Suppressor macrophage treated with lipopolysaccharide for 4 hours (primary cell): ENCODE measurements at regions not wholly inside any gene's neighbourhood (a gene's known extent, or its start where the extent isn't known, plus 50 kb on each side); places are given as distances from the start of the nearest gene placed in this dataset.

Experiments
- DNase-seq: peaks from one replicate; pipeline ENCODE4 v3.0.0-alpha.2; 2020

DNA sequence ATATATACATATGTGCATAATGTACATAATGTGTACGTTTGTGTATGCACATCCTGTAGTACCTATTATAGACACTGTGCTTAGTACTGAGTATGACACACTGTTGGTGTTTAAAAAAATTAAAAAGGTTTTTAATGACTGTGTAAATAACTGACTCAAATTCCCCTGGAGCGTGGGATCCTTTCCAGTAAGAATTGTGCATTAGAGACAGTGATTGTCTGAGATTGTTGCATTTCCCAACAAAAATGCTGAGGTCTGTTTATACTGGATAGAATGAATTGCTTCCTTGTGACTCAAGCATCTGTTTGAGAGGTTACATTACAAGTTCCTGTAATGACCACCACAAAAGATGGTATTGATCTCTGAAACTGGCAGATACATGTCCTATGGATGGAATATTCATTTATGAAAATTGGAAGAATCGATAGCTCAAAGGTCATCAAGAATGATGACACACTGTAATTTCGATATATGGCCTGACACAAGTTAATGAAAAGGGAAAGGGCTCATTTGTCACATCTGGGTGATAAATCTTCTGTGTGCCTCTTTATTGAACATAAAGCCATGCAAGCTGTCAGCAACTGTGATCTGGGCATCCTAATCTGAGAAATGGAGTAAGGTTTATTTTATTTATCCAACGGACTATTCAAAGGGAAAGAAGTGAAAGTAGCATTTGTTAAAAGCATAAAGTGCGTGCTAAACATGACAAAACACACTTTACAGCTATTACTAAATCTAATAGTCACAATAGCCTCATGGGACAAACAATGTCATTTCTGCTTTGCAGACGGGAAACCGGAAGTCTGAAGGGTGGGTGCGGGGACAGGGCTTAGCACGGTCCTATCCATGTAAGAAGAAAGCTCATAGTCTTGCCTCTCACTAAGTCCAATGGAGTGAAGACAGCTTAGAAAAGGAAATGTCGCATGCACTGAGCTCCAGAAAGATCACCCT lies 228.8 kb downstream of the CDH11 start:
- no peak for DNase-seq

DNA sequence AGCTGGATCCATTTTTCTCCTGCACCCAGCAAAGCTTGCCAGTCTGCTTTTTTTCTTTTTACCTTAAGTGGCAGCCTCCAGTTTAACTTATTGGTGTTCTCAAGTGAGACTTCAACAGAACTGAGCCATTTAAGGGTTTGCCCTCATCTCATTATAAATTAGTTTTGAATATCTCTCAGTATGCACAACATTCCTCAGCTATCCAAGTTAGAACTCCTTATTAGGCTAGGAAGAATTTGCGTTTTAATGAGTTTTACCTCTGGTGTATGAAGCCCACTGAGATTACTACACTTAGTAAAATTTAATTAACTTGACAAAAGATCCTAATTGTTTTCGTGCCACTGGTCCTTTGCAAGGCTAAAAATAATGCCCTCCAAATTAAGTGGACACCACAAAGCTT lies 232.4 kb downstream of the CDH11 start:
- no peak for DNase-seq

DNA sequence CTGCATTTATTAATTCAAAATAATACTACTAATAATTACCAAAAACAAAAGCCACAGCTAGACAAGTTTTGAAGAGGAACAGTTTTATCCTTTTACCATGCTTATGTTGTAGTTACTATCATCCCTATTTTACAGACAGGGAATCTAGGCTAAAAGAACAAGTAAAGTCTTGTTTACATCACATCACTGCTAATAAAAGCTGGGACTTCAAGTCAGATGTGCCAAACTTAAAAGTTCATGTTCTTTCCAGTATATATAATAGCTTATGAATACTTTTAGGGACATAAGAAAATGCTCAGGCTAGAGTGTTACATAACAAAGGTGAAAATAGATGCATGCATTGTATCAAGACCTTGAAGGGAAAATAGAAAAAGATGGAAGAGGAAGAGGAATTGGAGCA lies 234.2 kb downstream of the CDH11 start:
- DNase-seq = no peak

DNA sequence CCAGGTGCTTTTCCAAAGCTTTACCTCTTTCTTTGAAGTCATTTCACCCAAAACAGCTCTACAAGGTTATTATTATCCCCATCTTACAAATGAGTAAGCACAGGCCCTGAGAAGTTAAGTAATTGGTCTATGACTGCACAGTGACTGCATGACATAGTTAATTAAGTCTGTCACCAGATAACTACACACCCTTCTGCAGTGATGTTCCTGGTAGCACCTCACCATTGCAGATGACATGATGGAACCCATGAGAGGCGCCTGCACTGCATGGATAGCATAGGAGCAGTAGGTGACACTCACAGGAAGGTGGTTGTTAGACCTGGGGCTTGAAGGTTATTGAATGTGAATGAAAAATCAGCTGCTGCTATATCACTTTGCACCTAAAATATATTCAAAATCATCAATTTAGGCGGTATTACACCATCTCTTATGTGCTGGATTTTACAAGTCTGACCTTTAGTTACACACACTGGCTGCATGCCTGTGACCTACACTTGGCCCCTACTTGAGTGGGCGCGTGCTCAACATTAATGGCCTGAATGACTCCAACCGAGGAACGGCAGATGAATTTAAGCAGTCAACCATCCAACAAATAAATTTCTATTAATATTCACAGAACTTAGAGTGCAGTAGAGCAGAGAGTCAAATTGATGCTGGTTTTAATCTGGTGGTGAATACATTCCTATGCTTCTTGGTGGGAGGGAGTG lies 239.6 kb downstream of the CDH11 start:
- no peak for DNase-seq

DNA sequence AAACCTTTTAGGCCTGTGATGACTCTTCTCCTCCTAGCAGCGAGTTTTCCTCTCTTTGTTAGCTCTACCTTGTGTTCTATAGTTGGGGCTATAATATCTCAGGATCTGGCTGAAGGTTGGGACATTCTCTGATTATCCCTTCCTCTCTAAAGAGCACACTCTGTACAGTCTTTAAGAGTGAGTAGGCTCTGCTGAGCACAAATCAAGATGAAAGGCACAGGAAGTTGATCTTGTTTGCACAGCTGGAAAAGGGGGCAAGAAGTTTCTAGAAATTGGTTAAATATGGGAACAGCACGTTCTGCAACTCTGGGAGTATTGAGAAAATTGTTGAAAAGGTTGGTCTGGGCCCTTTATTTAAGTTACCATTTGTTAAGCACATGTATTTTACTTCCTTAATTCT lies 240.9 kb downstream of the CDH11 start:
- DNase-seq = no peak

DNA sequence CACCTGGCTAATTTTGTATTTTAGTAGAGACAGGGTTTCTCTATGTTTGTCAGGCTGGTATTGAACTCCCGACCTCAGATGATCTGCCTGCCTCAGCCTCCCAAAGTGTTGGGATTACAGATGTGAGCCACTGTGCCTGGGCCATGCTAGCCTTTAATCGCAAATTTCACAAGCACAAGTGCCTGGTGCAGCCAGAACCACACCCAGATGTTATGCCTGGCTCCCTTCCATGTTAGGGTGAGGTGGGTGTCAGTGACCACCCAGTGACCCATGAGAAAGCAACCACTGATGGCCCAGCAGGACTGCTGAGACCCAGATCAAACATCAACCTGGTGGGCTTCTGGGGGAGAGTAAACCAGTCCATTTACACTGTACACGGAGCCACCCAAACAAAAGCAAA lies 241.9 kb downstream of the CDH11 start:
- no peak for DNase-seq

DNA sequence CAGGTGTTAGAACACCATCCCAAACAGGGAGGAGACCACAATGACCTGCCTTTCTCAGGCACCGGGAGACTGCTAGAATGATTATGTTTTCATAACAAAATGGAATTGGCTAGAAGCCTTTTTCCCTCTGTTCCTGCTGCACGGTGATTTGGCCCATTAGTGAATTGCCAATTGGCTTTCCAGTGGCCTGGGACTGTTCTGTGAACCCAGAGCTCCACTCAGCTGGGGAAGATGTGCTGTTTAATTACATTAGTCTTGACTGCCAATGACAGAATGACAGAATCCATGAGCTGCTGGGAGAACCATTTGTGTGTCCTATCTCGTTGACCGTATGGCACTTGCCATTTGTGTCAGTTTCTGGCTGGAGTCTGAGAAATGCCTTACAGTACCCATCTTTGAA lies 242.9 kb downstream of the CDH11 start:
- no peak for DNase-seq

DNA sequence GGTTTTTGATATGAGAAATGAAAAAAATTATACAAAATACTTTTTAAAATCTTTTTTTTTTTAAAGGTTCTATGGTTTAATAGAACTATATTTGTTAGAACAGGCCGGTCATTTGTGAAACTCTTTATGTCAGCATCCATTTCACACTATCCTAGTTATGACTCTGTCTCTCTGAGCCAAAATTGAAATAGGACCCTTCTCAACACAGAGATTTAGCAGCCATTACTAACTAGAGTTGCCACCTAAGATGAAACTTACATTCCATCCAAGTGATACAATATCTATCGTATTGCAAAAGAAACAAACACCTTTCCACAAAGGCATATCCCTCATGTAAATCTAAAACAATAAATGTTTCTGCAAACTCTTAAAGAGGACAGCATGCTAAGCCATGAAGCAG lies 249.8 kb downstream of the CDH11 start:
- no peak for DNase-seq

DNA sequence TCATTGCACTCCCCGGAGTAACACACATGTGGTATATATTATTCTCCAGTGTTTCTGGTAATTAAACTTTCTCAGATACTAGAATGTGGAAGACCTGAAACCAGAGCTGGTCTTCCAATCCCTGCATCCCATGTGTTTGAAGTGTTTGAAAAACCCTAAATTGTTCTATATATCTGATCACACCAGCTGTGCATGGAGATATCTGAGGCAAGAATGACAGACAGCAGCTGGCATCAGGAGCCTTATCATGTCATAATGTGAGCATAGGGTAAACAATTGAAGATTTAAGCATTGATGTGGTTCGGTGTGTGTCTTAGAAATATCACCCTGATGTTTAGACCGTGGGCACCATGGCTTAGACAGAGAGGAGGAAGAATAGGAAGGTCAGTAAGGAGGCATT lies 251.0 kb downstream of the CDH11 start:
- DNase-seq = no peak

DNA sequence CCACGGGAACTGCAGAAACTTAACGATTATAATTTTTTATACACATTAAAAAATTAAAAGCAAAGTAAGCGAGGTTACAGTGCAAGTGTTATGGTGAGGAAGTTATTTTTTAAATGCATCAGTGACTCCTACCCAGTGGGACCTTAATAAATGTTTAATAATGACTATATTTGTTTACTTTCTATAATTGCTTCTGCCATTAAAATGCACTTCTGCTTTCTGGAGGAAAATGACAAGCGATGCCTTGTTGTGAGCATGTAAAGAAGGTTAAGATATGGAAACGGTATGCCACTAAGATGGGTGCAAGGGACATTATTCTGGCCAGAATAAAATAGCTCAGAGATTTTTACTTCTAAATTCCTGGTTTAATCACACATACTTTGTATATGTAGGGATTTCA lies 252.1 kb downstream of the CDH11 start:
- DNase-seq = no peak

DNA sequence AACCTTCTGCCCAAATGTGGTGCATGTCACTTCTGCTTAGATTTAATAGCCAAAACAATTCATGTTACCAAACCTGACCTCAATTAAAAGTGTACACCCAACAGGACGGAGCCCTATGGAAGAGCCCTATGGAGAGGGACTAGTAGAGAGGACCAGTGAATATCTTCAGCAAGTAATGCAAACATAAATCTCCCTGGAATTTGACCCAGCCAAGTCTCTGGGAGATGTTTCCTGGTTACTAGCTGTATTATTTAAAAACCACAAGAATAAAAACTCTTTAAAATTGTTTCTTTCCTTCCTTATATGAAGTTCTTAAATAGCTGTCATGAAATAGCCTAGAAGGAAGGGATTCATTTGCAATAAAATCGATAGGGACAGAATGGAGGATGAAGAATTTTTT lies 255.8 kb downstream of the CDH11 start:
- no peak for DNase-seq

DNA sequence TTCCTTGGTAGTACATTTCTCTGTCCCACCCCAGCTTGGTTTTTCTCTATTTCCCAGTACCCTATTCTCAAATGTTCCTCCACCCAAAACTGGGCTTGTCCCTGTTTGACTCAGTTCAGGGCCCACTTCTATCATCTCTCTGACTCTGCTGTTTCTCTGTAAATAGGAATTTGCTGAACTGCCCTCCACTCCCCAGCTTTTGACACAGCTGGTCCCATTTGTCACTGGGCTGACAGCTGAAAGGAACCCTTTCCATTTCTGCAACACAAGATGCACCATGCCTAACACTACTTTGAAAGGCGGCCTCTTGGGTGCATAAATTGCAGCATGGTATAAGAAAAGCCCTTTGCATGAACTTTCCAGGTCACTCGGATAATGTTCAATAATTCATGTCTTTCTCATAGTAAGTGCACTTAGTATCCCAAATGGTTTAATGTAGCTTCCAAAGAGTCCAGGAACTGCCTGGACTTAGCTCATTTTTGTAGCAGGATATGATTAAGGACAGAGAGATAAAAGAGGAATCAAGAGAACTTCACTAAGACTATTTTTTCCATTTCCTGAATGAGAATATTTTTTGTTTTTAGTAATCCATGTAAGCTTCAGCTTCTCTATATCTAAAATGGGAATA lies 256.7 kb downstream of the CDH11 start:
- DNase-seq = no peak

DNA sequence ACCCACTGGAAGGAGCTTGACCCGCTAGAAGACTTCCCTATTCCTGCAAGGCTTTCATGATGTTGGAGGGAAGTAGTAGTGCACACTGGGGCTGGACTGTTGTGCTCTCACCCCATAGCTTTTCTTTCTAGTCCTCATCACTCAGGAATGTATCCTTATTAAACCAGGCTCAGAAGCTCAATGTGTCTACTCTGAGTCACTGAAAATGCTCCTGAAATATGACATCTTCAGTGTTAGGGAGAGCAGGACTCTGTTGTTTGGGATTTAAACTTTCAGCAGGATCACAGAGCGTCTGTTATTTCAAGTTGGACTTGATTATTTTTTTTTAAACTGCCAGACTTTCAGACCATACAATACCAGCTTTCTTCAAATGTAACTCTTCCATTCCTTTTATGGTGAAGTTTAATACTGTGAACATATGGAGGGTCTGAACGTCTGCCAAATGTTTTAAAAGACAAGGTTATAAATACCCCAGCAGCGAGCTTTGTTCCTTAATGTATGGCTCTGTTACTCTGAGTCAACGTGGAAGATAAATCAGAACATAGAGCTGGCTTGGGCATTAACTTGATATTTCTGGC lies 257.5 kb downstream of the CDH11 start:
- DNase-seq = no peak

DNA sequence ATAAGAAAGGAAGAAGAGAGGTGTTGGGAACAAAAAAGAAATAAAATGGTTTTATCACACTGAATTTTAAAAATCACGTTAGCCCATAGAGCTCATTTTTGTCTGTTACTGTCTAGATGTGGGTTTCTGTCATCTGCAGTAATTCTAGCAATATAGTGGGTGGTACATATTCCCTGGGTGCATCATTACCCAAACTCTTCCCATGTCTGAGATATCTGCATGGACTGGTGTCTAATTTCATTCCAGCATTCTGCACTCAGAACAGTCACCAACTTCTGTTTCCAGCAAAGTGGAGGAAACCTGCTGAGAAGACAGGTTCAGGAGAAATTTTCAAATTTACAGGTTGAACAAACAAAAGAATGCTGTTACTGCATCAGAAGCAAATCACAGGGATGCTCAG lies 263.8 kb downstream of the CDH11 start:
- no peak for DNase-seq

DNA sequence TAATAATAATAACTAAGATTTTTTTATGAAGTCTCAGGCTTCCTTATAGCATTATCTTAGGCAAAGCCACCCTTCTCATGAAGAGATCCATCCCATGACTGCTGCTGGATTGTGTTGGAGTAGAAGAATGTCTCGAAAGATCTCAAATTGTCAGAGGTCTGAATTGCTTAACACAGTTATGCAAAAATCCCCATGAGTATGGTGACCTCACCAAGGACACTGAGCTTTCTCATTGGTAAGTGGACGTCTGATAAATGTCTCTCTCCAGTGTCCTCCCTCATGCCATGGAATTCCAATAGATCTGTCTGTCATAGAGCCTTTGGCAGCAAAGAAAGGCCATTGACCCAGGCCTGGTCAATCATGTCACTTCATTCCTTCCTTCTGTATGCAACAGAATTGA lies 264.5 kb downstream of the CDH11 start:
- no peak for DNase-seq

DNA sequence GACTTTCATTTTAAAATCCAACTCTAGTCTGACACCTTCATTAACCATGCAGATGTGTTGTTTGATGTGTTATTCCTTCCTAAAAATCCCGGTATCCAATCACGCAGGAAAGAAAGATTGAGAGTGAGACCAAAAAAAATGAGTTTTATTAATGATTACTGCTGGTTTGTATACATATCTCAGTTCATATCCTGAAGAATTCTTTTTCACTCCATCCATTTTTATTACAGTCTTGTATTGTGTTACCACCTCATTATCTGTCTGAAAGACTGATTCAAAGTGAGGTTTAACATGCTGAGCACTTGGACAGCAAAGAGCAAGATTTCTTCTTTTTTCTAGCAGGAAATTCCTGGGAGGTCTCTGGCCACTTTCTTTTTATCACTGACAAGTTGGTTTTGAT lies 268.3 kb downstream of the CDH11 start:
- DNase-seq = no peak

DNA sequence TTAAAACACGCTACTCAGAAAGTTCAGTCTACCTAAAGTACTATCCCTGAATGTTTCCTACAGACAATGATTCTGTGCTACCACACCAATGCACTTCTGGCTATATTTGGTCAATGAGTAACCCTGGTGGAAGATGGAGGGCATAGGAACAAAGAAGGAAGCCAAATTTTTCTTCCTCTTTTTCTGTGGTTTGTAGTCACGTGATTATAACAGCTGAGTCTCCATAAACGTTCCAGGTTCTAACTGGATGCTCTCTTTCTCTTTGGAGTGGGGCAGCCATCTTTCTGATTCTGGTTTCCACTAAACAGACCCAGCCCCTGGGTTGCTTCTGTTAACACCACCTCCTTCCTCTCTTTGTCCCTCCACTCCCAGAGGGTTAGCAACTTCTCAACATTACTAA lies 274.9 kb downstream of the CDH11 start:
- DNase-seq = no peak

DNA sequence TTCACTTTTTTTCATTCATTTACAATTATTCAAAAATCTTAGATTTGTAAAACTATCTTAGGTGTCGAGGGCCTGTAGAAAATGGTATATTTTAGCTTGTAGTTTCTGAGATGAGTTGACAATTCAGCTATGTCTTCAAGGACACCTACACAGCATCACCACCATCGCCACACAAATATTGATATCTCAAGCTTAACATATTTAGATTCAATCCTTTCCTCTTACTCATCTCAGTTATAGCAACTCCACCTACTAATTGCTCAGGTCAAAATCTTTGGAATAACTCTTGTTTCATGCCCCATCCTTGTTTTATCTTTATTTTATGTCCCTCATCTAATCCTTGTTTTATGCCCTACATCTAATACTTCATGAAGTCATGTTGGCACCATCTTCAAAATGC lies 276.8 kb downstream of the CDH11 start:
- DNase-seq = no peak

DNA sequence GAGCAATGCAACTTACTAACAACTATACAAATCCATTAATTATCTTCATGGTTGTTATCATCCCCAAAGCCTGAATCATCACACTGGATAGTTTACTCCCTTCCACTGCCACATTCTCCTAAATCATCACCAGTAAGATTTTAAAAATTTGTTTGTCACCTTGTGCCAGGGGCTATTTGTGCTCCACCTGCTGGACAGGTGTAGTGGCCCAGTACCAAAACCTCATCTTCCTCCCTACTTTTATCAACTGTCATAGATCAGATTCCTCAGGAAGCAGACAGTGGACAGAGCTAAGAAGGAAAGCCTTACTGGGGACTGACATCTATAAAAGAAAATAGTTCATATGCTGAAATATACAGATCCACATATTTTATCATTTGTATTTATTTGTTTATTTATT lies 280.4 kb downstream of the CDH11 start:
- DNase-seq = no peak

DNA sequence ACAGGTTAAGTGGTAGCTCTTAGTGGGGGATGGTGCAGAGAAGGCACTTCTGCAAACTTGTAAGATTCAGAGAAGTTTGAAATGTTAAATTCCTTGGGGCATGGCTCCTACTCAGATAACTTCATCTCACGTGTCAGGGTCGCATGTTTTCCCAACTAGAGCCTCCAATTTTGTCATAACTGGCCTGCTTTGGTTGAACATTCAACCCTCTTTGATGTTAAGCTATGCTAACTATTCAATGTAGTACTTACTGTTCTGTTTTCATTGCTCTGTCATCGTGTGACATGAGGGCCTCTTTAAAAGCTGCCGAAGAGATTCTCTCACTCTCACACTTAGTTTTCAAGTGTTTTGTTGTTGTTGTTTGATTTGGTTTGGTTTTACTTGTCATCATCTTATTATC lies 280.8 kb downstream of the CDH11 start:
- no peak for DNase-seq

DNA sequence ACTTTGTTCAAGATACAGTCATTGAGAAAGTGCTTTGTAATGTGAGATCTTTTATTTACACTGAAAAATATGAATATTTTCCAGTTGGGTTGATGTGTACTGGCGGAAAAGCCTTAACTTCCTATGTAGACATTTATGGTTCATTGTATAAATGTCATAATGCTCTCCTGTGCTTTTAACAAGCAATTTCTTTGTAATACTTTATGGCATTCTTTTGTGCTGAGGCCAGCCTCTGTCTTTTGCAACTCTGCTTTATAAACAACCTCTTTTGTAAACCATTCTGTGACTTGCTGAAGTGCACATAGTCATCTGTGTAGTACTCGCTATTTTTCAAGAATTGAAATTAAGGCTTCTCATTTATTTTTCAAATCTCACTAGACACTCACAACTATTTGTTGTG lies 291.2 kb downstream of the CDH11 start:
- DNase-seq = no peak

DNA sequence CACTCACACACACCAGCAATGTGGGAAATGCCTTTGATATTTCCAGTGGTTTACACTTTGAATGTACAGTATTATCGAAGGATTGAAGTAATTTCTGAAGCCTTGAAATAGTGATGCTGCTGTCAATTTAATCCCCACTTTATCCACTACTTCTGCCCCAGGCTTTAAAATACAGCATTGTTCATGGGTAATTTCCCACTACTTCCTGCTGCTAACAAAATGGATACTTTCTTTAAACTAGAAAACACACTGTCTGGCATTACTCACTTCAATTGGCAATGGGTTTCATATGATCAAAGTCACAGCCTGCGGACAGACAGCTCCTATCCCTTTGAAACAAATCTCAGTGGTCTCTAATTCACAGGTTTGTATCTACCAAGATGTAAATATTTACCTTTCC lies 292.2 kb downstream of the CDH11 start:
- DNase-seq = no peak

DNA sequence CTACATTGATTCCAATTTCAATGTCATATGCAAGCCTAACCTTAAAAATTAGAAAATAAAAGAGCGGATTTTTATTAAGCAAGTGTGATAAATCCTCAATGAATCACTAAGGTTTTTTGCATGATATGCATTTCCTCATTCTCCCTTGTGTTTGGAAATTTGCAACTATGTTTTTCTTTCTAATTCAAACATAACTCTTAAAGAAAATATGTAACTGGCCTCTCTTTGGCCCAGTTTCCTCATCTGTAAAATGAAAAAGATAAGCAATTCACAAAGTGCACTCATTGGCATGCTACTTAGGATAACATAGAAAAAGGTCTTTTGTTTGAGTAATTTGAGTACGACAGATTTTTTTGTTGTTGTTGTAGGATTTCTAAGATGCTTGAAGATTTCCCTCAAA lies 295.5 kb downstream of the CDH11 start:
- no peak for DNase-seq
